Activated CD4-positive, CD25-positive, alpha-beta regulatory T cell (primary cell): ENCODE measurements at regions not wholly inside any gene's neighbourhood (a gene's known extent, or its start where the extent isn't known, plus 50 kb on each side); places are given as distances from the start of the nearest gene placed in this dataset.
"Not testable (repeated sequence)": the region's sequence is repeated elsewhere in the genome, so short reads cannot be mapped to it uniquely, and the experiment has no call there.

ENCODE experiments used
- DNase-seq, 4 experiments: peaks; one replicate each; lab custom pipeline; 2025; lab: John Stamatoyannopoulos, UW

- no peak for DNase-seq
Observed at GRCh38 chr3:106821801-106822200, 555.4 kb upstream of the CCDC54 start.

- DNase-seq: no peak
Observed at GRCh38 chr3:106822204-106822603, 555.0 kb upstream of the CCDC54 start.

- no peak for DNase-seq
Observed at GRCh38 chr3:106823701-106824100, 553.5 kb upstream of the CCDC54 start.

- no peak for DNase-seq
Observed at GRCh38 chr3:106824856-106825255, 552.4 kb upstream of the CCDC54 start.

- DNase-seq: no peak
Observed at GRCh38 chr3:106825962-106826605, 551.2 kb upstream of the CCDC54 start.

- no peak for DNase-seq
Observed at GRCh38 chr3:106826791-106827311, 550.4 kb upstream of the CCDC54 start.

GRCh38 chr3:106827515-106828213 lies 549.6 kb upstream of the CCDC54 start:
- no peak for DNase-seq

GRCh38 chr3:106829206-106829605 lies 548.0 kb upstream of the CCDC54 start:
- no peak for DNase-seq

- no peak for DNase-seq
Observed at GRCh38 chr3:106830334-106830733, 546.9 kb upstream of the CCDC54 start.

GRCh38 chr3:106836906-106837305 lies 540.3 kb upstream of the CCDC54 start:
- no peak for DNase-seq

GRCh38 chr3:106837616-106838015 lies 539.6 kb upstream of the CCDC54 start:
- no peak for DNase-seq

GRCh38 chr3:106839576-106840280 lies 537.5 kb upstream of the CCDC54 start:
- DNase-seq: no peak

GRCh38 chr3:106840319-106840718 lies 536.9 kb upstream of the CCDC54 start:
- DNase-seq: no peak

GRCh38 chr3:106842151-106842550 lies 535.1 kb upstream of the CCDC54 start:
- no peak for DNase-seq

GRCh38 chr3:106844638-106845037 lies 532.6 kb upstream of the CCDC54 start:
- DNase-seq: no peak

GRCh38 chr3:106848099-106848498 lies 529.1 kb upstream of the CCDC54 start:
- no peak for DNase-seq

- DNase-seq: no peak
Observed at GRCh38 chr3:106850437-106850836, 526.8 kb upstream of the CCDC54 start.

- DNase-seq: not testable (repeated sequence)
Observed at GRCh38 chr3:106858321-106858720, 518.9 kb upstream of the CCDC54 start.

- no peak for DNase-seq
Observed at GRCh38 chr3:106860182-106860581, 517.1 kb upstream of the CCDC54 start.

- no peak for DNase-seq
Observed at GRCh38 chr3:106862067-106862466, 515.2 kb upstream of the CCDC54 start.

GRCh38 chr3:106877627-106878026 lies 499.6 kb upstream of the CCDC54 start:
- no peak for DNase-seq

GRCh38 chr3:106880206-106880605 lies 497.0 kb upstream of the CCDC54 start:
- DNase-seq: no peak

- DNase-seq: no peak
Observed at GRCh38 chr3:106881186-106881585, 496.1 kb upstream of the CCDC54 start.
